Activated naive CD8-positive, alpha-beta T cell treated with anti-CD3 and anti-CD28 coated beads for 36 hours (primary cell): ENCODE measurements at regions not wholly inside any gene's neighbourhood (a gene's known extent, or its start where the extent isn't known, plus 50 kb on each side); places are given as distances from the start of the nearest gene placed in this dataset.

ENCODE experiments used
- DNase-seq: peaks from one replicate; pipeline ENCODE4 v3.0.0; 2021
- H3K27ac Mint-ChIP-seq: one replicate; pipeline ENCODE4 v1.8.0; 2022; ENCODE audit warnings: mild to moderate bottlenecking, moderate library complexity, mixed read lengths
- H3K27me3 Mint-ChIP-seq: one replicate; pipeline ENCODE4 v1.8.0; 2022; ENCODE audit warnings: mild to moderate bottlenecking, mixed read lengths
- H3K36me3 Mint-ChIP-seq: one replicate; pipeline ENCODE4 v1.8.0; 2021; ENCODE audit warnings: mild to moderate bottlenecking, mixed read lengths
- H3K4me1 Mint-ChIP-seq: one replicate; pipeline ENCODE4 v1.8.0; 2021; ENCODE audit warnings: mixed read lengths
- H3K4me3 Mint-ChIP-seq: one replicate; pipeline ENCODE4 v1.8.0; 2022; ENCODE audit warnings: mild to moderate bottlenecking, moderate library complexity, mixed read lengths
- H3K9me3 Mint-ChIP-seq: one replicate; pipeline ENCODE4 v1.8.0; 2022; ENCODE audit warnings: mixed read lengths

DNA sequence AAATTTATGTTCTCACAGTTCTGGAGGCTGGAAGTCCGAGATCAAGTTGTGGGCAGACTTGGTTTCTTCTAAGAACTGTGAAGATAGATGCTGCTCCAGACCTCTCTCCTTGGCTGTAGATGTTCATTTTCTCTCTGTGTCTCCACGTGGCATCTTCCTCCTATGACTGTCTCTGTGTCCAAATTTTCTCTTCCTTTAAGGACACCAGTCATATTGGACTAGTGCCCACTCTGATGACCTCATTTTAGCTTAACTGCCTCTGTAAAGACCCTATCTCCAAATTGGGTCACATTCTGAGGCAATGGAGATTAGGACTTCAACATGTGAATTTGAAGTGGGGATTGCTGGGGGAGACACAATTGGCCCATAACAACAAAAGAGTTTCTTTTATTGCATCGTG is 125.3 kb upstream of the ETS2 start:
- no peaks in the 10 kb centered on the region for H3K9me3 Mint-ChIP-seq
- H3K27ac Mint-ChIP-seq = no peak overlapping the region
- H3K27me3 Mint-ChIP-seq = peaks cover 11% of the 10 kb centered on the region
- no peaks in the 10 kb centered on the region for H3K36me3 Mint-ChIP-seq
- DNase-seq = no peak
- H3K4me3 Mint-ChIP-seq = no peak overlapping the region
- peaks cover 3% of the 10 kb centered on the region for H3K4me1 Mint-ChIP-seq

DNA sequence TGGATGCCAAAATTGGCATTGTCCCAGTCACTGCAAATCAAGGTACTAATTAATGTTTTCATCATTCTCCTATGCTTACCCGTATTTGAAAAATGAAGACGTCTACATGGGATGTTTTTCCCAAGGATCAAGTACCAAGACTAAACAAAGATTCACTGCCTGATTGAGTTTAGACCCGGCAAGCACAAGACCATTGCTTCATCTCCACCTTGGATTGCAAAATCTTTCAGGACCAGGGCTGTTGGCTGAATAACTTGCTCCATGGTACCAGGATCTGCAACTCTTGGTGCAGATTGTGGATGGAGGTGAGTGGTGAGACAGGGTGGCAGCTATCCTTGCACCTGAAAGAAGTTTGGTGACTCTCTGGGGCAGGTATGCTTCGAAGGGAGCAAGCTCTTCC is 122.5 kb upstream of the ETS2 start:
- peaks cover 3% of the 10 kb centered on the region for H3K9me3 Mint-ChIP-seq
- H3K36me3 Mint-ChIP-seq = no peaks in the 10 kb centered on the region
- H3K4me3 Mint-ChIP-seq = no peak overlapping the region
- H3K4me1 Mint-ChIP-seq = peaks cover 3% of the 10 kb centered on the region
- no peak overlapping the region for H3K27ac Mint-ChIP-seq
- no peak for DNase-seq
- peaks cover 4% of the 10 kb centered on the region for H3K27me3 Mint-ChIP-seq

DNA sequence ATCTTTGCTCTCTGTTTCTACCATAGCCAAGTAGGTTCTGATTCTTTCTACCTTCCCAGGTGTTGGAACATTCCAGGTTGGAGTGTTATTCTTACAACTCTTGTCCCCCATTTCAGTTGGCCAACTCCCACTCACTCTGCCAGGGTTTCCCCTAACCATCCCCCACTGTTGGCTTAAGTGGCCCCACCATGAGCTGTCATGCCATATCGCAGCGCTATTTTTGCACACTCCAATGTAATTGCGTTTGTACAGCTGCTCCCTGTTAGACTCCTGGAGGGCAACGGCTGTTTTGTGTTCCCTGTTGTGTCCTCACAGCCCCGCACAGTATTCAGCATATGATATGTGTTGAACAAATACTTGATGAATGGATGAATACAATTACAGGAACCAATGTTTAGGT is 117.7 kb upstream of the ETS2 start:
- H3K27ac Mint-ChIP-seq = no peak overlapping the region
- no peaks in the 10 kb centered on the region for H3K36me3 Mint-ChIP-seq
- peaks cover 3% of the 10 kb centered on the region for H3K9me3 Mint-ChIP-seq
- no peak for DNase-seq
- no peak overlapping the region for H3K4me3 Mint-ChIP-seq
- peaks cover 9% of the 10 kb centered on the region for H3K27me3 Mint-ChIP-seq
- no peaks in the 10 kb centered on the region for H3K4me1 Mint-ChIP-seq

DNA sequence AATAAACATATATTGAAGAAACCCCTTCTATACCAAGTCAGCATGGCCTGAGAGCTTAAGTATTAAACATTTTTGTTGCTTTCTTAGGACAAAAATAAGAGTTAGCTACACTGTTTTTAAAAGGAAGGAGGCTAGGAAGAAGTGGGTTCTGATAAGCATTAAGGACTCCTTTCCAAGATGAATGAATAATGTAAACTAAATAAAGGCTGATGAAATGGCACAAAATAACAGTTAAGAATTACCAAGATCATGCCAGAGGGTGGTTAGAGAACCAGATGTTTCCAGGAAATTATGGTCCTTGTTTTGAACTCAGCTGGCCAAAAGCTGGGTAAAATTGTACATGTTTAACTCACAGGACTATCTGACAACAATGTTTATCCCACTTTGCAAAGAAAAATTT is 114.1 kb upstream of the ETS2 start:
- peaks cover 13% of the 10 kb centered on the region for H3K27me3 Mint-ChIP-seq
- H3K4me1 Mint-ChIP-seq = no peaks in the 10 kb centered on the region
- no peak overlapping the region for H3K4me3 Mint-ChIP-seq

DNA sequence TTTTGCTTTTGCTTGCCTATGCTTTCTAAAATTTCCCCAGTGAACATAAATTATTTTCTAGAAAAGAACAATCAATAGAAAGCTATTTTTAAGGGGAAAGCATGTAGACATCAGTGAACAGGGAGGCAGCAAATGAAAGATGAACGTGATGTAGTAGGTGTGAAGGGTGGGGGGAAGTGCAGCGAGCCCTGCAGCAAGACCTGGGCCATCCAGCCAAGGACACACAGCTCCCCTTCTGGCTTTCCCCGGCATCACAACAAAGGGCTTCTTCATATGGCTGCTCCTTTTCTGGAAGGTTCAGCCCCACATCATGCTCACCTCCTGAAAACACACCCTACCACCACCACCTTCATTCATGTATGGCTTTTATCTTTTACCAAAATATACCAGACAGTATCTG is 109.2 kb upstream of the ETS2 start:
- Mint-ChIP-seq H3K4me1 (no peaks in the 10 kb centered on the region), H3K27ac (no peak overlapping the region), H3K36me3 (no peaks in the 10 kb centered on the region), H3K9me3 (no peaks in the 10 kb centered on the region), H3K27me3 (peaks cover 15% of the 10 kb centered on the region), H3K4me3 (no peak overlapping the region)
- no peak for DNase-seq

More for the DNA sequence above, 114.1 kb upstream of the ETS2 start:
- peaks cover 3% of the 10 kb centered on the region for H3K9me3 Mint-ChIP-seq
- H3K27ac Mint-ChIP-seq = no peak overlapping the region
- DNase-seq = no peak
- no peaks in the 10 kb centered on the region for H3K36me3 Mint-ChIP-seq

DNA sequence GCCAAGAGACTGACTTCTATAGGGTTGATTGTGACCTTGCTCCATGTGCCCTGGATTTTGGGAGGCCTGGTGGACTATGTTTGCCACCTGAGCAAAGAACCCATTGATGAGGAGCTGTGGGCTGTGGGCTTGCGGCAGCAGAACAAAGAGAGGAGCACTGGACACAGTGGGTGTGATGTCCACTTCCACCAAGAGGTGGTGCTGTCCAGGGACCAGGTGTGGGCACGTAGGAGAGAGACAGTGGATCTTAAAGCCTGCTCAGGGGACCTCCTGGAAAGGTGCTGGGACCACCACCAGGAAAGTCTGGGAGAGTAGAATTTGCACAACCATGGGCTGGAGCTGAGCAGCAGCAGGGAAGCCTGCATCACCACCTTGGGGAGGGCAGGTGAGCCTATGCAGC is 106.7 kb upstream of the ETS2 start:
- H3K36me3 Mint-ChIP-seq = no peaks in the 10 kb centered on the region
- no peak for DNase-seq
- H3K27ac Mint-ChIP-seq = no peak overlapping the region
- H3K4me1 Mint-ChIP-seq = no peaks in the 10 kb centered on the region
- no peaks in the 10 kb centered on the region for H3K9me3 Mint-ChIP-seq
- H3K27me3 Mint-ChIP-seq = peaks cover 16% of the 10 kb centered on the region
- H3K4me3 Mint-ChIP-seq = no peak overlapping the region

DNA sequence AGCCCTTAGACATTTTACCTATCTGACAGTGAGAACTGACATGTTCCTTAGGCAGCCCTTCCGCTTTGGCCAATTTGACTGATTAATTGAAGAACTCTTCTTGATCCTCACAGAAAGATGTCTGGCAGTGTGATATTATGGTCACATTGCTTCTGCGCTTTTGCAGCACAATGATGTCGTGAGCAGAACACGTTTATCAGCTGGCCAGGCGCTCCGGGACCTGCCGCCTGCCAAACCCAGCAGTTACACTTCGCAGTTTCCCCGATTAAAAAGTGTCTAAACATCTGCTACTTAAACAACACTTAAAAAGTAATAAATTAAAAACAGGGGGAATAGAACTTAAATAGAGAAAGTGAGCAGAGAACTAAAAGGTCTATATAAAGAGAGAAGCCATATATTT is 103.5 kb upstream of the ETS2 start:
- Mint-ChIP-seq H3K27ac (no peak overlapping the region), H3K4me3 (no peak overlapping the region), H3K9me3 (no peaks in the 10 kb centered on the region), H3K4me1 (no peaks in the 10 kb centered on the region), H3K27me3 (peaks cover 19% of the 10 kb centered on the region), H3K36me3 (no peaks in the 10 kb centered on the region)
- DNase-seq = no peak

DNA sequence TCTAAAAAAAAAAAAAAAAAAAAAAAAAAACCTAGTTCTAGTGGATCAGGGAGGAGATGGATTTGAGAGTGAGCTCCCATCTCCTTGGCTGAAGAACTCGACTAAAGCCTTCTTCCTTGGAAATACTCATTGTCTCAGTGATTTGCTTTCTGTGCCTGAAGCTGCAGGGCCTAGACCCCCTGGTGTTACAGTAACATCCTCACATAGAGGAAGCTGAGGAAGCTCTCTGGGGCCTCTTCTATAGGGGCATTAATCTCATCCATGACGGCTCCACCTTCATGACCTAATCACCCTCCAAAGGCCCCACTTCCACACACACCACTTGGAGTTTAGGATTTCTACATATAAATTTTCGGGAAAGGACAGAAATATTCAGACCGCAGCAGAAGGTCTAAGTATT is 95.9 kb upstream of the ETS2 start:
- Mint-ChIP-seq H3K27ac (no peak overlapping the region), H3K4me3 (no peak overlapping the region), H3K27me3 (peaks cover 1% of the 10 kb centered on the region), H3K9me3 (no peaks in the 10 kb centered on the region), H3K36me3 (no peaks in the 10 kb centered on the region), H3K4me1 (no peaks in the 10 kb centered on the region)
- DNase-seq = no peak

DNA sequence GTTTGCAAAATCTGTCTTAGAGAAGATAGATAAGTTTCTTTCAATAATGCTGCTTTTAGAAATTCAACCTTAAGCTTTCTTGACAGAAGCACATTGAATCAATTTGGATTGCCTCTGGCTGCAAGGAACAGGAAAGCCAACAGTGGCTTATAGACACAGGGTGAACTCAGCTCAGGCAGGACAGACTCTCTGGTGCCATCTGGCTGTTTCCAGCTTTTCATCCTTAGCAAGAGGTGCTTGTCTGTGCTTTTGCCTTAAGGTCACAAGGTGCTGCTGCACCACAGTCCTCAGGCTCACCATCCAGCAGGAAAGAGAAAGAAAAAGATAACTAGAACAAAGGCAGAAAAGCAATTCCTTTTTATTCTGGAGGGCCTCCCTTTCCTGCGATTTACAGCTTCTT is 93.7 kb upstream of the ETS2 start:
- DNase-seq = no peak
- Mint-ChIP-seq H3K4me1 (no peaks in the 10 kb centered on the region), H3K4me3 (no peak overlapping the region), H3K27ac (no peak overlapping the region), H3K36me3 (no peaks in the 10 kb centered on the region), H3K27me3 (no peaks in the 10 kb centered on the region), H3K9me3 (no peaks in the 10 kb centered on the region)

DNA sequence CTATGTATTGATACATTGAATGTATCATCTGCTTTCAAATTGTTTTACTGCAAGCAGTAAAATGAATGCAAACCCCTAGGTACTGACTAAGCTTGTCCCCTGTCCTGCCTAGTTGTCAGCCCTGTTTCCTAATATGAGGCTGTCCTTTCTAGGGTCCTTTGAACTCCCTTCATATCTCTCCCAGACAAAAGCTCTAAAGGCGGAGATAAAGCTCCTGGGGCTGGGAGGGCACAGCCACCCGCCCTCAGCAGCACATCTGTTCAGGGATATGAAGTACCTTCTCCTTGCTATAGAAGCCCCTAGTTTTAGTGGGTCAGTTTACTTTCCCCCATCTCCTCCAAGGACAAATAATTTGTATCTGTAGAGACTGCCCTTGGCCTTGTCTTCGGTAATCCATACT is 93.1 kb upstream of the ETS2 start:
- no peak overlapping the region for H3K4me3 Mint-ChIP-seq
- no peak for DNase-seq
- H3K36me3 Mint-ChIP-seq = no peaks in the 10 kb centered on the region
- H3K9me3 Mint-ChIP-seq = no peaks in the 10 kb centered on the region
- H3K27ac Mint-ChIP-seq = no peak overlapping the region
- no peaks in the 10 kb centered on the region for H3K4me1 Mint-ChIP-seq
- H3K27me3 Mint-ChIP-seq = no peaks in the 10 kb centered on the region

DNA sequence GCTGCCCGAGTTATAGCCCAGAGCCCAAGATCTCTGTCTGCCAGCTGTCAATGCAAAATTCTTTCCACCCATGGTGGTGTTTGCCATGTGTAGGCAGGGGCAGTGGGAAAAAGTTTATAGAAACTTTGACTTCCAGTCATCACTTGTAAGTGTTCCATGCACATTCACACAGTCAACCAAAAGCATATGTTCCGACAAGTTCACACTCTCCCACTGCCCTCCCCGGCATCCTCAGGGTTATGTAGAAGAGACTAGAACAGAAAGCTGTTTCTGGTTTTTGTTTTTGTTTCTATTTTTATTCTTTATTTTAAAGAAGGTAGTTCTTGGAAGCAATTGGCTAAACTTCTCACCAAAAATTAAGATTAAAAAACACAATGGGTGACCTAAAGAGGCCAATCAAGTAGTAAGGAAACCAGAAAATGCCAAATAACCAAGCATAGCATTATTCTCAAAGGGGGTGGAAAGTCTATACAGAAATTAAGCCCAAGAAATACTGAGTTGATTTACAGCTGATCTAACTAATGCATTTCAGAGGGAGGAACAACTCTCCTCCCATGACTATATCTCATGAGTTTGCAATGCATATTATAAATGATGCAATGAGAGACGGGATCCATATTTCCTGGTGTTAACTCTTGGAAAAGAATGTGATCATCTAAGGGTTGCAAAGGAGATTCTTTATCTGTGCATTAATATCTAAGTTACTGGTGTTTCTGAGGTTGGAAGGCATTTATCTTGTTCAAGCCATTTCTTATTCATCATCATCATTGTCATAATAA is 91.5 kb upstream of the ETS2 start:
- DNase-seq = no peak
- Mint-ChIP-seq H3K27me3 (no peaks in the 10 kb centered on the region), H3K9me3 (no peaks in the 10 kb centered on the region), H3K36me3 (no peaks in the 10 kb centered on the region), H3K4me3 (no peak overlapping the region), H3K4me1 (no peaks in the 10 kb centered on the region), H3K27ac (no peak overlapping the region)

DNA sequence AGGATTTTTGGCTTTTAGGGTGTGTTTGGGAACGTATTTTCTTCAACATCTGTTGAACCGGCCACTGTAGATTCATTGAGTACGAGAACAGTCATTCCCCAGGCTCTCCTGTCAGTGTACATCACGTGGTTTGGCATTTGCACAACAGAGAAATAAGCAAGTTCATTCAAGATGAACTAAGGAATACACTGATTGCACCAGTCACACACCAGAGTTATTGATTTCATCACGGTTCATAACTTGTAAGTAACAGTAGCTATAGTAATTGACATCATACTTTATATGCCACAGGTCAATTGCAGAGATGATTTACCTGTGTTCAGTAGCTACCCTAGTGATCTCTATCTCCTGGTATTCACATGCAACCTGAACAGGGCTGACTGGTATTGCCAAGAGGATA is 90.7 kb upstream of the ETS2 start:
- Mint-ChIP-seq H3K4me3 (no peak overlapping the region), H3K4me1 (no peaks in the 10 kb centered on the region), H3K27ac (no peak overlapping the region), H3K27me3 (no peaks in the 10 kb centered on the region), H3K9me3 (no peaks in the 10 kb centered on the region), H3K36me3 (no peaks in the 10 kb centered on the region)
- DNase-seq = no peak

DNA sequence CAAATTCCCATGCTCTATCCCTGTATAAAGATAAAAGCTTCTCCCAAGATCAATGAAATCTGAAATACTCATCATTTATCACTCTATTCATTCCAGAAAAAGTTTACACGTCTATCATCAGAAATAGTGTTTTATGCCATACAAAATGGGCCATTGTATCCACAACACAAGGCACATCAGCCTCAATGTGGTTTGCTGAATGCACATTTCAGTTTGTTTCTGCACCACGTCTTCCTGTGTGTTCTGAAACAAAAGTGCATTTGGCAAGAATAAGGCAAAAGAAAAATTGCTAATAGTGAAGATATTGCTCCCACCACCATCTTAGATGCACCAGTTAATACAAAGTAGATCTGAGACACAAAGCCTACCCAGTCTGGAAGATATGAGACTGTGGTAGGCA is 89.6 kb upstream of the ETS2 start:
- Mint-ChIP-seq H3K27me3 (no peaks in the 10 kb centered on the region), H3K4me3 (no peak overlapping the region), H3K9me3 (no peaks in the 10 kb centered on the region), H3K4me1 (no peaks in the 10 kb centered on the region), H3K27ac (no peak overlapping the region), H3K36me3 (no peaks in the 10 kb centered on the region)
- no peak for DNase-seq

DNA sequence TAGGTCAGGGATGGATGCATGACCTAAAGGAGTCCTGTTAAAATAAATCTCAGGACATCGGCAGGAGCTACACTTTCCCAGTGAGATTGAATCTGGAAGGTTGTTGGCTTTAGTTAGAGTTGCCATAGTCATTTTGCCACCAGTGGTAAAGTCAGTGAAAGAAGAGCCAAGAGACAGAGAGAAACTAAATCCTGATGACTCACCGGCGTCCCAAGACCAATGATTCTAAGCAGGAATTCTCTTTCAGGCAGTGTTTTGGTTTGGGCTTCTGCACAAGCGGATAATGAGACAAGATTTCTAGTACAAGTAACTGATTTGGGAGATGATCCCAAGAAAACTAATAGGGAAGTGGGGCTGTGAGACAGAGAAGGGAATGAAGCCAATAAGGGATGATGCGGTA is 88.8 kb upstream of the ETS2 start:
- Mint-ChIP-seq H3K36me3 (no peaks in the 10 kb centered on the region), H3K27ac (no peak overlapping the region)
- no peak for DNase-seq

DNA sequence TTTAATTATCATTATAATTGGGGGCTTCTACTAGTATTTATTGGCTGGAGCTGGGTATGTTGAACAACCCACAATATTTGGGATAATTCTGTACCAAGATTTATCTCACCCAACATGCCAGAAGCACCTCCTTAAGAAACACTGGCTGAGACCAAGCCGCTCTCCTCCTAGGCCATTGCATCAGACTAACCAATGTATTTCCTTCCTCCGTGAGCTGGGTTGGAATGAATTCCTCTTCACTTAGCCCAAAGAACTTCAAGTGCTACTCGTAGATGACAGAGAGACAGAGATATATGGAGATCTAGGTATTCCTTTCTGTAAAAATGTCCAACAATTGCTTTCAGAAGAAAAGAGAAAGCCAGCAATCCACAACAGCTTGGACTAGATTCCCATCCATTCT is 87.2 kb upstream of the ETS2 start:
- peaks cover under 1% of the 10 kb centered on the region for H3K9me3 Mint-ChIP-seq
- H3K4me1 Mint-ChIP-seq = no peaks in the 10 kb centered on the region
- H3K27me3 Mint-ChIP-seq = no peaks in the 10 kb centered on the region
- H3K27ac Mint-ChIP-seq = no peak overlapping the region
- H3K36me3 Mint-ChIP-seq = no peaks in the 10 kb centered on the region
- H3K4me3 Mint-ChIP-seq = no peak overlapping the region
- no peak for DNase-seq

More for the DNA sequence above, 88.8 kb upstream of the ETS2 start:
- Mint-ChIP-seq H3K4me1 (no peaks in the 10 kb centered on the region), H3K4me3 (no peak overlapping the region), H3K9me3 (no peaks in the 10 kb centered on the region), H3K27me3 (no peaks in the 10 kb centered on the region)

DNA sequence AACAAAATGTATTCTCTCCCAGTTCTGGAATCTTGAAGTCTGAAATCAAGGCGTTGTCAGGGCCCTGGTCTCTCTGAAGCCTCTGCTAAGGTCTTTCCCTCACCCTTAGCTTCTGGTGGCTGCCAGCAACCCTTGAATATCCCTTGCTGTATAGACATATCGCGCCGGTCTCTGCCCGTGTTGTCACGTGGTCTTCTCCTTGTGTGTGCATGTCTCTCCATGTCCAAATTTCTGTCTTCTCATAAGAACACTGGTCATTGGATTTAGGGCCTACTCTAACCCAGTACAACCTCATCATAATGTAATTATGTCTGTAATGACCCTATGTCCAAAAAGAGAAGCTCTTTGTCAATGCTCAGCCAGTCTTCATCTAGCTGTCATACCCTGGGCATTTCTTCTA is 85.7 kb upstream of the ETS2 start:
- Mint-ChIP-seq H3K27me3 (no peaks in the 10 kb centered on the region), H3K9me3 (peaks cover 10% of the 10 kb centered on the region), H3K4me3 (no peak overlapping the region), H3K27ac (no peak overlapping the region), H3K36me3 (no peaks in the 10 kb centered on the region), H3K4me1 (no peaks in the 10 kb centered on the region)
- no peak for DNase-seq
